H1 (cell line): ENCODE measurements at regions not wholly inside any gene's neighbourhood (a gene's known extent, or its start where the extent isn't known, plus 50 kb on each side); places are given as distances from the start of the nearest gene placed in this dataset.

Source experiments
- BRCA1 ChIP-seq: IDR thresholded peaks from 2 replicates; pipeline ENCODE4 v1.6.1; 2012; ENCODE audit warnings: low read depth, low read length, improper control_type of control experiment
- JUND ChIP-seq: IDR thresholded peaks from 2 replicates; pipeline ENCODE4 v1.6.1; 2011; ENCODE audit warnings: mild to moderate bottlenecking, improper control_type of control experiment, low read length
- RBBP5 ChIP-seq: IDR thresholded peaks from 2 replicates; pipeline ENCODE4 v1.7.1; 2012; ENCODE audit warnings: low read depth, mild to moderate bottlenecking, inconsistent platforms, low read length, moderate library complexity, borderline replicate concordance
- TF ChIP-seq, protein P1 (sequence below): fragments of 300-600 bp; sonication (generic); IDR thresholded peaks from 2 replicates; pipeline ENCODE4 v1.7.1; 2012; ENCODE audit warnings: low read length, moderate library complexity, mild to moderate bottlenecking, inconsistent platforms; ENCODE audit not compliant: insufficient replicate concordance
- TF ChIP-seq, protein P2 (sequence below): IDR thresholded peaks from 2 replicates; pipeline ENCODE4 v1.6.1; 2012; ENCODE audit warnings: low read length, inconsistent platforms
- TF ChIP-seq, protein P3 (sequence below): IDR thresholded peaks from 2 replicates; pipeline ENCODE4 v1.6.1; 2012; ENCODE audit warnings: inconsistent platforms

DNA sequence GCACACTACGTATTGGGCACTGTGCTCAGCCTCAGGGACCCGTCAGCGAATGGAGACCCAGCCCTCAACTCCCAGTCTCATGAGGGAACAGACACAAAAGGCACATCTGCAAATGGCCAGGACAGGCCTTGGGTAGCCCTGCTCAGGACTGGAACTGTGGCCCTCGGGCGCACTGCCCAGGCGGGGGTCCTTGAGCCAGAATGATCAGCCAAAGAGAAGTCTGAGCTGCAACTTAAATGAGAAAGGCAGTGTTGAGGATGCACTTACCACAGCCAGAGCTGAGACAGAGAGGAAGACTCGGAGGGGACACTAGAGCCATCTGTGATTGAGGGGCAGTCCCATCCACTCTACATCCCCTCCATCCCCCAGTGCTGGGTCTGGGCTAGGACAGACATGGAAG is 117.3 kb downstream of the C16orf95 start (continued):
- TF ChIP-seq, protein P1, sequence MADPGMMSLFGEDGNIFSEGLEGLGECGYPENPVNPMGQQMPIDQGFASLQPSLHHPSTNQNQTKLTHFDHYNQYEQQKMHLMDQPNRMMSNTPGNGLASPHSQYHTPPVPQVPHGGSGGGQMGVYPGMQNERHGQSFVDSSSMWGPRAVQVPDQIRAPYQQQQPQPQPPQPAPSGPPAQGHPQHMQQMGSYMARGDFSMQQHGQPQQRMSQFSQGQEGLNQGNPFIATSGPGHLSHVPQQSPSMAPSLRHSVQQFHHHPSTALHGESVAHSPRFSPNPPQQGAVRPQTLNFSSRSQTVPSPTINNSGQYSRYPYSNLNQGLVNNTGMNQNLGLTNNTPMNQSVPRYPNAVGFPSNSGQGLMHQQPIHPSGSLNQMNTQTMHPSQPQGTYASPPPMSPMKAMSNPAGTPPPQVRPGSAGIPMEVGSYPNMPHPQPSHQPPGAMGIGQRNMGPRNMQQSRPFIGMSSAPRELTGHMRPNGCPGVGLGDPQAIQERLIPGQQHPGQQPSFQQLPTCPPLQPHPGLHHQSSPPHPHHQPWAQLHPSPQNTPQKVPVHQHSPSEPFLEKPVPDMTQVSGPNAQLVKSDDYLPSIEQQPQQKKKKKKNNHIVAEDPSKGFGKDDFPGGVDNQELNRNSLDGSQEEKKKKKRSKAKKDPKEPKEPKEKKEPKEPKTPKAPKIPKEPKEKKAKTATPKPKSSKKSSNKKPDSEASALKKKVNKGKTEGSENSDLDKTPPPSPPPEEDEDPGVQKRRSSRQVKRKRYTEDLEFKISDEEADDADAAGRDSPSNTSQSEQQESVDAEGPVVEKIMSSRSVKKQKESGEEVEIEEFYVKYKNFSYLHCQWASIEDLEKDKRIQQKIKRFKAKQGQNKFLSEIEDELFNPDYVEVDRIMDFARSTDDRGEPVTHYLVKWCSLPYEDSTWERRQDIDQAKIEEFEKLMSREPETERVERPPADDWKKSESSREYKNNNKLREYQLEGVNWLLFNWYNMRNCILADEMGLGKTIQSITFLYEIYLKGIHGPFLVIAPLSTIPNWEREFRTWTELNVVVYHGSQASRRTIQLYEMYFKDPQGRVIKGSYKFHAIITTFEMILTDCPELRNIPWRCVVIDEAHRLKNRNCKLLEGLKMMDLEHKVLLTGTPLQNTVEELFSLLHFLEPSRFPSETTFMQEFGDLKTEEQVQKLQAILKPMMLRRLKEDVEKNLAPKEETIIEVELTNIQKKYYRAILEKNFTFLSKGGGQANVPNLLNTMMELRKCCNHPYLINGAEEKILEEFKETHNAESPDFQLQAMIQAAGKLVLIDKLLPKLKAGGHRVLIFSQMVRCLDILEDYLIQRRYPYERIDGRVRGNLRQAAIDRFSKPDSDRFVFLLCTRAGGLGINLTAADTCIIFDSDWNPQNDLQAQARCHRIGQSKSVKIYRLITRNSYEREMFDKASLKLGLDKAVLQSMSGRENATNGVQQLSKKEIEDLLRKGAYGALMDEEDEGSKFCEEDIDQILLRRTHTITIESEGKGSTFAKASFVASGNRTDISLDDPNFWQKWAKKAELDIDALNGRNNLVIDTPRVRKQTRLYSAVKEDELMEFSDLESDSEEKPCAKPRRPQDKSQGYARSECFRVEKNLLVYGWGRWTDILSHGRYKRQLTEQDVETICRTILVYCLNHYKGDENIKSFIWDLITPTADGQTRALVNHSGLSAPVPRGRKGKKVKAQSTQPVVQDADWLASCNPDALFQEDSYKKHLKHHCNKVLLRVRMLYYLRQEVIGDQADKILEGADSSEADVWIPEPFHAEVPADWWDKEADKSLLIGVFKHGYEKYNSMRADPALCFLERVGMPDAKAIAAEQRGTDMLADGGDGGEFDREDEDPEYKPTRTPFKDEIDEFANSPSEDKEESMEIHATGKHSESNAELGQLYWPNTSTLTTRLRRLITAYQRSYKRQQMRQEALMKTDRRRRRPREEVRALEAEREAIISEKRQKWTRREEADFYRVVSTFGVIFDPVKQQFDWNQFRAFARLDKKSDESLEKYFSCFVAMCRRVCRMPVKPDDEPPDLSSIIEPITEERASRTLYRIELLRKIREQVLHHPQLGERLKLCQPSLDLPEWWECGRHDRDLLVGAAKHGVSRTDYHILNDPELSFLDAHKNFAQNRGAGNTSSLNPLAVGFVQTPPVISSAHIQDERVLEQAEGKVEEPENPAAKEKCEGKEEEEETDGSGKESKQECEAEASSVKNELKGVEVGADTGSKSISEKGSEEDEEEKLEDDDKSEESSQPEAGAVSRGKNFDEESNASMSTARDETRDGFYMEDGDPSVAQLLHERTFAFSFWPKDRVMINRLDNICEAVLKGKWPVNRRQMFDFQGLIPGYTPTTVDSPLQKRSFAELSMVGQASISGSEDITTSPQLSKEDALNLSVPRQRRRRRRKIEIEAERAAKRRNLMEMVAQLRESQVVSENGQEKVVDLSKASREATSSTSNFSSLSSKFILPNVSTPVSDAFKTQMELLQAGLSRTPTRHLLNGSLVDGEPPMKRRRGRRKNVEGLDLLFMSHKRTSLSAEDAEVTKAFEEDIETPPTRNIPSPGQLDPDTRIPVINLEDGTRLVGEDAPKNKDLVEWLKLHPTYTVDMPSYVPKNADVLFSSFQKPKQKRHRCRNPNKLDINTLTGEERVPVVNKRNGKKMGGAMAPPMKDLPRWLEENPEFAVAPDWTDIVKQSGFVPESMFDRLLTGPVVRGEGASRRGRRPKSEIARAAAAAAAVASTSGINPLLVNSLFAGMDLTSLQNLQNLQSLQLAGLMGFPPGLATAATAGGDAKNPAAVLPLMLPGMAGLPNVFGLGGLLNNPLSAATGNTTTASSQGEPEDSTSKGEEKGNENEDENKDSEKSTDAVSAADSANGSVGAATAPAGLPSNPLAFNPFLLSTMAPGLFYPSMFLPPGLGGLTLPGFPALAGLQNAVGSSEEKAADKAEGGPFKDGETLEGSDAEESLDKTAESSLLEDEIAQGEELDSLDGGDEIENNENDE: no peak
- TF ChIP-seq RBBP5 (no peak), BRCA1 (no peak), JUND (no peak)
- TF ChIP-seq, protein P2, sequence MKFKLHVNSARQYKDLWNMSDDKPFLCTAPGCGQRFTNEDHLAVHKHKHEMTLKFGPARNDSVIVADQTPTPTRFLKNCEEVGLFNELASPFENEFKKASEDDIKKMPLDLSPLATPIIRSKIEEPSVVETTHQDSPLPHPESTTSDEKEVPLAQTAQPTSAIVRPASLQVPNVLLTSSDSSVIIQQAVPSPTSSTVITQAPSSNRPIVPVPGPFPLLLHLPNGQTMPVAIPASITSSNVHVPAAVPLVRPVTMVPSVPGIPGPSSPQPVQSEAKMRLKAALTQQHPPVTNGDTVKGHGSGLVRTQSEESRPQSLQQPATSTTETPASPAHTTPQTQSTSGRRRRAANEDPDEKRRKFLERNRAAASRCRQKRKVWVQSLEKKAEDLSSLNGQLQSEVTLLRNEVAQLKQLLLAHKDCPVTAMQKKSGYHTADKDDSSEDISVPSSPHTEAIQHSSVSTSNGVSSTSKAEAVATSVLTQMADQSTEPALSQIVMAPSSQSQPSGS: no peak
- TF ChIP-seq, protein P3, sequence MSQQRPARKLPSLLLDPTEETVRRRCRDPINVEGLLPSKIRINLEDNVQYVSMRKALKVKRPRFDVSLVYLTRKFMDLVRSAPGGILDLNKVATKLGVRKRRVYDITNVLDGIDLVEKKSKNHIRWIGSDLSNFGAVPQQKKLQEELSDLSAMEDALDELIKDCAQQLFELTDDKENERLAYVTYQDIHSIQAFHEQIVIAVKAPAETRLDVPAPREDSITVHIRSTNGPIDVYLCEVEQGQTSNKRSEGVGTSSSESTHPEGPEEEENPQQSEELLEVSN: no peak
